Mucosa of gallbladder (tissue), 1 donor: ENCODE measurements at regions not wholly inside any gene's neighbourhood (a gene's known extent, or its start where the extent isn't known, plus 50 kb on each side); places are given as distances from the start of the nearest gene placed in this dataset.
"Not testable (repeated sequence)": the region's sequence is repeated elsewhere in the genome, so short reads cannot be mapped to it uniquely, and the experiment has no call there.

Experiments
- DNase-seq: peaks from one replicate; pipeline ENCODE4 v3.0.0-alpha.2; 2020; ENCODE audit warnings: low spot score
- donor health status: DM: no; HTN: no; CAD: no.

DNA sequence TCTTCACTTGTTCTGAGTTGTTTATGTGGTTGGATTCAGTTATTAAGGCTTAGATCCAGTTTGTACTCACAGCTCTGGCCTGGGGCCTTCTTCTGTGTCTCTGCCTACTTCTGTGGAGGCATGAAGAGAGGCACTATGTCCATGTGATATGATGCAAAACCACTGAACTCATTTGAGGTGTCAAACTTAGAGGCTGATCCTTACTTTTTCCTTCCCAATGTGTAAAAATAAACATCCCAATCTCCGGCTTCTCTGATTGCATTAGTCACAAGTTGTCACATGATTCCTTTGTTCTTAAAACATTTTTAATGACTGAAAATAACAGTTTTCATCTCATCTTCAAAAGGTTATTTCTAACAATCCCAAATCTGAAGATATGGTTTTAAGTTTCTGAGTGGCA lies 276.0 kb upstream of the RGMB start:
- DNase-seq = no peak

DNA sequence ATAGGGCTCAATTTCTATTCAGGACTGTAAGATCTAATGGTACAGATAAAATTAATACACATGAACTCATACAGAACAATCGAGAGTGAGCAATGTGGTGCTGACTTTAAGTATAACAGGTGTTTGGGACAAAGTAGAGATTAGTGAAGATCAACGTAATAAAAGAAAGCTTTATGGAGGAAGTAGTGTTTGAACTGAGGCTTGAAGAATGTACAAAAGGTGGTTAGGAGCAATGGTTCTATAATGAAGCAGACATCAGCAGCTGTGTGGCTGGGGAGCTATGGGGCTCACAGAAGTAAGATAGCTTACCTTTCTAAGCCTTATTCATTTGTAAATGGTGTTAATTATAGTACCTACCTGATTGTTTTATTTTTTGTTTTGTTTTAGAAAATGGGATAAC lies 275.4 kb upstream of the RGMB start:
- DNase-seq = no peak

DNA sequence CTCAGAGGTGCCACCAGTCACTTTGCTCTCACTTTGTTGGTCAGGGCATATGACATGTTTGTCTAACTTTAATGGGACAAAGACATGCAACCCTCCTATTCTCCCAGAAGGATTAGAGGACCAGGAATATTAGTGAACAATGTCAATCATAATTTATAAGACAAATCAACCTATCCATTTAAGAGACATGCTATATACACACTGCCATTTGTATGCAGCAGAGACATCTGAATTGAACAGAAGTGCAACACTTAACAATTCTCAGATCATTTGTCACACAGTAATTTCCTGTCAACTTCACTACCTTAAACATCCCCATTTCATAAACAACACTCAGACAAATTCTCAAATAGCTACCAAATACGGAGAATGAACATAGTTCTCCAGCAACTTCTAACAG lies 273.6 kb upstream of the RGMB start:
- DNase-seq = no peak

DNA sequence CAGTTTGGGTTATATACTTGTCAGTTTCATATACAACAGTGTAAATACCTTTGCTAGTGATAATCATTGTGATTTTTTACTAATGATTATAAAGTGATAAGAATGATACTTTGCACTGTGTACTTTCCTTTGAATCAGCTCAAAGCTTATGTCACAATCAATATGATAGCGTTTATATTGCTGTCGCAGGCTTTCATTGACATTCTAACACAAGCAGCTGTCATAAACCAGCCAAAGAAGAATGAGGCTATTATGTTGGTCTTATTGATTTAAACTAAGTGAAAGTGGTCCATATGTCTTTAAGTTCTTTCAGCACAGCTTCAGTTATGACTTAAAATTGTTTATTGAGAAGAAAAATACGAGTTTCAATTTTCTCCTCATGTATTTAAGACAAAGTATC lies 272.7 kb upstream of the RGMB start:
- no peak for DNase-seq

DNA sequence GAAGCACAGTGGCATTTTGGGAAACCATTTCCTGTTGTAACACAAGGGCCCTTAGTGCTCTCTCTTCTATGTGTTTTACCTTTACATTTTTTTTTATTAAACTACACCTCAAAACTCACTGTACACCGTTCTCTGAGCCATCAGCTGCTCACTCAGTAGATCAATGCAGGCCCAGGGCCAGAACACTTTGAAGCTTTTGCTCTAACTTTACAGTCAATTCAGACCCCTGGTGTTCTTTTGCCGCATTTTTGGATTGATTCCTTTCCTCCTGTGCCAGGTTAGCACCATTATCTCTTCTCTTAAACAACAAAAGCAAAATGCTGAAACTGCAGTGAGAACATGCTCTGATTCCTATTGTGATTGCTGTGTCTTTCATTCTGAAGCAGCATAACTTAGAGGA lies 269.8 kb upstream of the RGMB start:
- DNase-seq = no peak

DNA sequence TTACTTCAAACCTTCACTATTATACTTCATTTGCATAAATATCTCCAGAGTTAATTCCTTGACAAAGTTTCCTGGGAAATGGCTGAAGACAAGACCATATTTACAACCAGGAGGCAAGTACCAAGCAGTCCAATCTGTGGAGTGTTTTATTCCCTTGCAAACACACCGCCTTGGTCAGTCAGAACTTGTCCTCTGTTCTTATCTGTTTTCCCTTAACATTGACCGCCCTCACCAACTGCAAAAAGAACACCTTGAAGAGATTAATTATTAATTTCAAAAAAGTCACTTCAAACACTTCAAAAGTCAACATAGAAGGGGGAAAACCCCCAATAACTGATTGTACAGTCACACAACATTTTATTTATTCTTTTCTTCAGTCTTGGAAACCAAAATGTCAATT lies 269.0 kb upstream of the RGMB start:
- no peak for DNase-seq

DNA sequence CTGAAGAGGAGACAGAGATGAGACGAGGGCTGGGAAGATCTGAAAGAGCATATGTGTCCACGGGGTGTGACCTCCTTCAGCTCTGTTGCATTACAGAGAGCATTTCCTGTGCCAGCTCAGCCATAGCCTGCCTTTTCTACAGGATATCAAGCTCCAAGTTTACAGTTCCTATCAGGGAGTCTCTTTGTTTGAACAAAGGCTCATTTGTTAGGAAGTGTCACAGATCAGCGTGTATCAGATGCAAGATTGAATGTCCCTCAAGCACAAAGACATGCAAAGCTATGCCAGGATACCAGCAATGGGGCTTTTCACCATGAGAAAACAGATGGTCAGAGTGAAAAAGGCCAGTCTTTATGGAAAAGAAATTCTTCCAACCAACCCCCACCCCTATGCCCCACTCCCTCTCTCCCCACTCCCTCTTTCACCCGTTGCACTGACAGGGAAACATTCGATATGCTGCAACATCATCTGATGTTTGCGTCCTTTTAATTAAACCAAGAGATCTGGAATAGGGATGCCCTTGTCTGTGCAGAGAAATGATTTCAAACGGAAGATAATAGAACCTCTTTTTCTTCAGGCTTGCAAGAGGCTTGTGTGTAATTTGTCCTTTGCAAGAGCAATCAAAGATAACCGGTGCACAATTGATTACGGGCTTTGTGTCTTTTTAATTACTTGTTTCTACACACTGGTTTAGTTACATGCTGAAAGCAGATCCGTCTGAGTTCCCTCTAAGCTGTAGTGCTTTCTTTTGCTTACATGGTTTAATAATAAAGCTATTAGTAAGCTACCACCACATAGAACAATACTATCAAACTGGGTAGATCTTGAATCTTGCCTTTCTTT lies 263.1 kb upstream of the RGMB start:
- no peak for DNase-seq

DNA sequence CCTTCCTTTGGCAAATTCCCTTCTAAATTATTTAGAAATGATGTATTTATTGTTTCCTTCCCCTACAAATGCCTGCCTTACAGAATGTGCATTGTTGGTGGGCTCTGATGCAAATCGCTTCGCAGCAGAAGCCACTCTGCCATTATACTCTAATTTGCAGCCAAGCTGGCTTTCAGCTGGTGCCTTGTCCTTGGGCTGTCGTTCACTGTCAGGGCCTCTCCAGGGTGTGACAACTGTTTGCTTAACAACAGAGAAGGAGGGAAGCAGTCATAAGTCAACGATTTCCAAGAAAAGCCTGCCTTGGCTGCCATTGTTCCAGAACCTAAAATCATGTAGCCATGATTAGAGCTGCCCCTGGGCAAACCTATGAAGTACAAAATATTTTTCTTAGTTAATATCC lies 260.1 kb upstream of the RGMB start:
- DNase-seq = no peak

DNA sequence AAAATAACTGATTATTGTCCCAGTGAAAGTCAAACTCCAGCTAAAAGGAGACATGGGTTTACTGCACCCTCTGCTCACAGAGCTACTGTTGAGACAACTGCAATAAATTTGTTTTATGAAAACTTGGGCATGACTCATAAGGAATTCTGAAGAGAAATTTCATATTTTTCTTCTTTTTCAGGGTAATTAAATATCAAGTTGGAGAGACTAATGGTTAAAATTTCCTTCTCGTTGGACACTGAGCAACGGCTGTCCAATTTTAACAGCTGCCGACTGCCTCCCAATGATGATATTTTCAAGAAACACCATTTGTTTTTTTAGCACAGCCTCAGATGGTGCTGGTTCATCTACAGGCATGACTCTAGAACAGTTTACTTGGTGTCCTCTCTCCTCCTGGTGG lies 259.2 kb upstream of the RGMB start:
- no peak for DNase-seq

DNA sequence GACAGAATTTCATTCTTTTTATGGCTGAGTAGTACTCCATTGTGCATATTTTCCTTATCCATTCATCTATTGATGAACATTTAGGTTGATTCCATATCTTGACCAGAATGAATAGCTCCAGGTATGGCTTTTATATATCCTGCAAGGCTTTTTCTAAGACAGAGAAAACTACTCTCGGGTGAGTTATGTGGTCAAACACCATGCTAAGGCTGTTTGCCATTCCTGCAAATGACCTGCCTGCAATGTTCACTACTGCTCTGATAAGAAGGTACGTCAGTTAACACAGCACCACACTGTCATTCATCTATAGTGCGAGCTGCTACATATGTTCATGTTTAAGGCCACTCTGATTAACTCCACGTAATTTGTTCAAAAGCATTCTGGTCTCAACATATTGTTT lies 256.8 kb upstream of the RGMB start:
- no peak for DNase-seq

DNA sequence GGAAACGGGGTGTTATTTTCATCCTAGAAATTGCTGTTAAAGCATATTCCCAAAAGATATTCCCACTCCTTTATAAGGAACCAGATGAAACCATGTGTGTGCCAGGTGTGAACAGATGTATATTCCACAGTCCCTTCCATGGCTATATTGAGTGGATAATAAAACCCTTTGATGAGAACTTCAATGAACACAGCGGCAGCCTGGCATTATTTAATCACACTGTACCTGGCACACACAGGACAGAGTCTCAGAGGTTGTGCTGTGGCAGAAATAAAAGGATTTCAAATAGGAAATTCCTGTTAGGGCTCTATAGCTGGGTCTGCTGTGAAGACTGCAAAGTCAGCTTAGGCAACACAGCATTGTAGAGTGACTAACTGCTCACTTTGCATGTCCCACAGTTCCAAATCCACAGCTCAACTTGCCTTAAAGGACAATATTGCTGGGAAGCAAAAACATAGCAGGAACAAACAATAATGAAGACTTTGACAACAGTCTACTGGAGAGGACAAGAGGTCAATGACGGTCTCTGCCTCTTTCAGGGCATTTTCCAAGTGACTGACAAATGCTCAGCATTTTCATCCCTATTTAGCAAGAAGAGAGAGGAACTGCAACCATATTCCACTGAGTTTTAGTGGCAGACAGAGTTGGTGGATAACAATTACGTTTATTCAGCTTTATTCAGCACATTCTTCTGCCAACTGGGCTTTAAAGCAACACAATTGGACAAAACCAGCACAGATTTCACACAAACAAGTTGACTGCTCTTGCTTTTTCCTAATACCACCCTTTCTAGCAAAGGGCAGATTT lies 255.7 kb upstream of the RGMB start:
- DNase-seq = no peak

DNA sequence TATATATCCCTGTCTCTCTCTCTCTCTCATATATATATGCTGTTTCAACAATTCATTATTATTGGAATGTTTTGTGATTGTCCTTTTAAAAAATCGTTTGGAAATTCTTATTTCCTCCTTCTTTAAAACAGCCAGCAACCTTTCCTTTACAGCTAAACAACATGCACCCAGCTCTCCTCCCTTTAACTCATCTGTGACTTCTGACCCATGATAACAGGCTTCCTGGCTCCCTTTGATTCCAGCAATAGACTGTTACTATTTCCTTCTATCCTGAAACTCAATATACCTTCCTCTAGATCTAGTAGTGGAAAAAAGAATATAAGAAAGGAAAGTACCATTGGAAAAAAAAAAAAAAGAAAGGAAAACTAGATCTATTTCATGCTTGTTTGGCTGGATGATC lies 254.7 kb upstream of the RGMB start:
- no peak for DNase-seq

DNA sequence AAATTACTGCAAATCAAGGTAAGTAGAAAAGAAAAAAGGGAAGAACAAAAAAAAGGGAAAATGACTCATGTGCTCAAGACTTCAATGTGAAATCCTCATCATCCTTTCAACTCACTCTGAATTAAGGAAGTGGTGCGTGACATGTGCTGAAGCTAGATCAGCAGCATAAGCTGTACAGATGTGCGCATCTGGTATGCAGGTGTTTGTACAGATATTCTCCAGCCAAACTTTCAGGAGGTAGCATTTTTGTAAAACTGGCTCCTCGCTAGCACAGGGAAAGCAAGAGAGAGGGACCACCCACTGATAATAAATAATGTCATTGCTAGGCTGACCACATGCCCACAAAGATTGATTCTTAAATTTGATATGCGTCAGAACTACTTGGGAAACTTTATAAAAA lies 253.9 kb upstream of the RGMB start:
- no peak for DNase-seq

DNA sequence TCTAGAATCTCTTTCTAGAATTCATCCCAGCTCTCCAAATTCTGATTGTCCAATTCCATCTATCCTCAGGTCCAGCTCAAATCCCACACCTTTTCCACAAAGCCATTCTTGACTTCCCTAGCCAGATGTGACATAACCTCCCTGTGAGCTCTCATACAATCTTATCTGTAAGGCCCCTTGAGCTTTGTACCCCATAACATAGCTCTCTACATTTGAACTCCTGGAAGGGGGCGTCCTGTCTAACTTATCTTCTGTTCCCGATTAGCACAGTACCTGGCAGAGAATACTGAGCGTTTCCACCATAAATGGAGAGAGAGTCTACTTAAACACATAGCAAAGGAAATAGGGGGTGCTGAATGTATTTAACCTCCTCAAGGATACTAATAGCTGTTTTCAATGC lies 251.6 kb upstream of the RGMB start:
- no peak for DNase-seq

DNA sequence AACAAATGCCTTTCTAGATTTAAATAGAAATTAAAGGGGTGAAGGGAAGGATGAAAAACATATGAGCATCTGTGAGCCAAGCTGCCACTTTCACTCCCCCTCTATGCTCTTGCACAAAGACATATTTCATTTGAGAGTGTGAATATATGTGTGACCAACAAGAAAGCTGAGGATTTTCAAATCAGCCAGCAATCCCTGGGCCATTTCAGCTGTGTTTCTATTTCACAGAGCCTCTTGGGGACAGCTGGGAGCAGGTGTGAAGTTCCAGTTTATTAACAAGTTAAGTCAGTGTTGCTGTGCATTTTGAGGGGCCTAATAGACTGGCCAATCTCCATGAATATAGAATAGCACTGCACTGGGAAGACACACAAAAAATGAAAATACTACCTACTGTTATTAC lies 248.7 kb upstream of the RGMB start:
- DNase-seq = no peak

DNA sequence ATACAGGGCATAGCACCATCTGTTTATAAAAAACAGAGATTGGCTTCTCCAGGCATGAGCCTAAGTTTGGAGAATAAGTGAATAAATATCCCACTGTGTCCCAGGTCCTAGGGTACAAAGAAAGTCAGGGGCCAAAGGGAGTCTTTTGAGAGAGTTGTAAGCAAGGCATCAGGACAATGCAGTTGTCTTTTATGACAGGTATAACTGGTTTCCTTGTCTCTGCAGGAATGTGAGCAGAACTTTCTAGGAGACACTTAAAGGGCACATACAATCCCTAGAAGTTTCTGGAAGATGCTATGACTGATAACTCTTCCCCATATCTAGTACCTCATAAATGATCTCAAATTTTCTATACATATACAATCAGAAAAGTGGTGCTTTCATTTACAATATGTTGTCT lies 245.6 kb upstream of the RGMB start:
- DNase-seq = no peak

DNA sequence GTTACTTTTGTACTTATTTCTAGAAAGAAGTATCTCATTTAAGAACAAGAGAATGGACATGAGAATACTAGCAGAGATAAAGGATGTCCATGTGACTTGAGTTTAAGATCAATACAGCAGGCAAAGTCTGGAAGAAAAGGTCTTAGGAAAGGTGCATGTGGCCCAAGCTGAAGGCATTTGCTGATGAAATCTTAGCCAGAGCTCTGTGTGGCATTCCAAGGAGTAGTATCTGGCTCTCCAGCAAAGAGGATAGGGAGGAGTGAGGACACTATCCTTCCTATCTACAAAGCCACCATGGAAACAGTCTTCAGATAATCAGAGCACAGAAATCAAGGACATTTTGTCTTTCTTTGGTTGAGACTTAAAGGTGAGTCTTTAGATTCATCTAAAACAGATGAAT lies 244.1 kb upstream of the RGMB start:
- DNase-seq = no peak

DNA sequence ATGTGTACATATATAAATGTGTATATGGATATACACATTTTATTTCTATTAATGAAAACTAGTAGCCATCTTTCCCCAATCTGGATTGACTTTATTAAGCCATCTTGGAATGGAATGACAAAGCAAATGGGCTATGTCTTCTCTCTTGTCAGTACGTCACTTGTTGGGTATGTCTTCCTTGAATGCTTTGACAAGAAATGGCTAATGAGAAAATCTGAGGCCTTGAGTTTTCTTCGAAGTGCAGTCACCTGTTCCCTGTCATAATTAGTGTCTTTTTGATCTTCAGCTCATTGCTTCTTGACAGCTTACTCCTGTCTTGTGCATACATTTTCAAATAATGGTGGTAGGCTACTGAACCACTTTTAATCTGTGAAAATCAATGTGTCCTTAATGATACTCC lies 243.2 kb upstream of the RGMB start:
- no peak for DNase-seq

DNA sequence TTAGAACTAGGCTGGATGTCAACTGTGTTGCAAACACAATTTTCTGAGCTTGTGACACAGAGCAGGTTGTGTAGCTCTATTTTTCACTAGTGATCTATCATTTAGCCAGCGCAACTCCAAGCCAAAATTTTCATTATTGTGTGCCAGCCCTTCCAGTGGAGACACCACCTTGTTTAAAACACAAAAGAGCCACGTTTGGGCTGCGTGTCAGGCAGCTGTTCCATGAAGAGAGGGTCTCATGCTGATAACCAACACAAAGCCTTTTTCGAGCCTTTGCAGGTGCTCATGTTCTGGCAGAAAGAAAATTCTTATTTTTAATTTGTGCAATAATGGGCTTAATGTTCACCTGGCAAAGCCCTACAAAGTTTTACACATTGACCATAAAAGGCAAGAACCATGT lies 237.6 kb upstream of the RGMB start:
- no peak for DNase-seq

DNA sequence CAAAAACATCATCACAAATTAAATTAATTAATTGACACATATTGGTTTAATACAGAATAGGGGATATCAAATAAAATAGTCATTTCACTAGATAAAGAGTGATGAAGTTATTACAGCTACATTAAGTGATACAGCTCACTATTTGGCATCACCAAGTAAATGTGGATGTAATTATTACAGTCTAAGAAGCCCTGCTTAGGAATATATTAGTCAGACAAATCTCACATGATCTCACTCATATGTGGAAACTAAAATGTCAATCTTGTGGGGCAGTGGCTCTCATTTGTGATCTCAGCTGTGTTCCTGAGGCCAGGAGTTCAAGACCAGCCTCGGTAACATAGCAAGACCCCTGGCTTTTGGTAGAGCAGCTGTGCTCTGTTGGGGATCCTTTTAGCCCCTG lies 233.4 kb upstream of the RGMB start:
- no peak for DNase-seq

DNA sequence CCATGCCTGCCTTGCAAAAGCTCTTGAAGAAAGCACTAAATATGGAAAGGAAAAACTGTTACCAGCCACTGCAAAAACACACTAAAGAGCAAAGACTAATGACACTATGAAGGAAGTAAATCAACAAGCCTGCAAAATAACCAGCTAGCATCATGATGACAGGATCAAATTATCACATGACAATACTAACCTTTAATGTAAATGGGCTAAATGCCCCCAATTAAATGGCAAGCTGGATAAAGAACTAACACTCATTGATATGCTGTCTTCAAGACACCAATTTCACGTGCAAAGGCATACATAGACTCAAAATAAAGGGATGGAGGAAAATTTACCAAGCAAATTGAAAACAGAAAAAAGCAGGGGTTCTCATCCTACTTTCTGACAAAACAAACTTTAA lies 231.8 kb upstream of the RGMB start:
- no peak for DNase-seq

DNA sequence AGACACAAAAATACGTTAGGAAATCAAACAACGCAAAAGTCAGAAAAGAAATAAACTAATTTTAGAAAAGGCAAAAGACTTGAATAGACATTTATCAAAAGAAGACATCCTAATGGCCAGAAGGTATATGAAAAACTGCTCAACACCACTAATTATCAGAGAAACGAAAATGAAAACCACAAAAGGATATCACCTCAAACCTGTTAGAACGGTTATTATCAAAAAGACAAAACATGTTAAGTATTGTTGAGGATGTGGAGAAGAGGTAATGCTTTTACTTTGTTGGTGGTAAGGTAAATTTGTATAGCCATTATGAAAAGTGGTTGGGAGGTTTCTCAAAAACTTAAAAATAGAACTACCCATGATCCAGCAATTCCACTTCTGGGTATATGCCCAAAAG lies 230.0 kb upstream of the RGMB start:
- DNase-seq = no peak

DNA sequence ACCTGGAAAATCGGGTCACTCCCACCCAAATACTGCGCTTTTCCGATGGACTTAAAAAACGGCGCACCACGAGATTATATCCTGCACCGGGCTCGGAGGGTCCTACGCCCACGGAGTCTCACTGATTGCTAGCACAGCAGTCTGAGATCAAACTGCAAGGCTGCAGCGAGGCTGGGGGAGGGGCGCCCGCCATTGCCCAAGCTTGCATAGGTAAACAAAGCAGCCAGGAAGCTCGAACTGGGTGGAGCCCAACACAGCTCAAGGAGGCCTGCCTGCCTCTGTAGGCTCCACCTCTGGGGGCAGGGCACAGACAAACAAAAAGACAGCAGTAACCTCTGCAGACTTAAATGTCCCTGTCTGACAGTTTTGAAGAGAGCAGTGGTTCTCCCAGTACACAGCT lies 226.5 kb upstream of the RGMB start:
- DNase-seq = not testable (repeated sequence)

DNA sequence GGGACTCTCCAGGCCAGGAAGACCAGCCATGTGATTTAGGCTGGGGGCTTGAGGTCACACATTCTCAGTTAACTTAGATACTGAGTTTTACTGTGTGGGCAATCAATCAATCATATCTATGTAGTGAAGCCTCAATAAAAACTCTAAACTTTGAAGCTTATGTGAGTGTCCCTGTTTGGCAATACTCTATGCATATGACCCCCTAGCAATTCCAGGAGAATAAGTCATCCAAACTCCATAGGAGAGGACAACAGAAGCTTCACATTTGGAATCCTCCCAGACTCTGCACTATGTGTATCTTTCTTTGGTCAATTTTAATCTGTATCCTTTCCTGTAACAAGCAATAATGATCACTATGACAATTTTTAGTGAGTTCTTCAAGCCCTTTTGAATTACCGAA lies 216.8 kb upstream of the RGMB start:
- no peak for DNase-seq
